Cerebellar cortex (tissue), 1 donor: ENCODE measurements at regions not wholly inside any gene's neighbourhood (a gene's known extent, or its start where the extent isn't known, plus 50 kb on each side); places are given as distances from the start of the nearest gene placed in this dataset.
A peak's percentile ranks its signal among the peaks of the same experiment; 100 is the strongest.
"Not testable (repeated sequence)": the region's sequence is repeated elsewhere in the genome, so short reads cannot be mapped to it uniquely, and the experiment has no call there.

Experiments used
- DNase-seq: peaks from one replicate; pipeline ENCODE4 v3.0.0-alpha.2; 2015; ENCODE audit warnings: low spot score

- no peak for DNase-seq
Observed at GRCh38 chr9:87333802-87334201, 163.9 kb upstream of the DAPK1 start.

GRCh38 chr9:87334366-87334765 is 163.3 kb upstream of the DAPK1 start:
- no peak for DNase-seq

- DNase-seq, result no peak
Observed at GRCh38 chr9:87336407-87336806, 161.3 kb upstream of the DAPK1 start.

GRCh38 chr9:87336914-87337333 is 160.7 kb upstream of the DAPK1 start:
- peak; percentile 78 for DNase-seq

GRCh38 chr9:87337335-87338087 is 160.2 kb upstream of the DAPK1 start:
- peak; percentile 10 for DNase-seq

GRCh38 chr9:87338088-87338989 is 159.3 kb upstream of the DAPK1 start:
- no peak for DNase-seq

GRCh38 chr9:87340391-87340790 is 157.3 kb upstream of the DAPK1 start:
- no peak for DNase-seq

- no peak for DNase-seq
Observed at GRCh38 chr9:87342743-87343142, 154.9 kb upstream of the DAPK1 start.

GRCh38 chr9:87343816-87344430 is 153.7 kb upstream of the DAPK1 start:
- peak; percentile 65 for DNase-seq

- peak; percentile 46 for DNase-seq
Observed at GRCh38 chr9:87346061-87346665, 151.5 kb upstream of the DAPK1 start.

- DNase-seq, result no peak
Observed at GRCh38 chr9:87350915-87351314, 146.8 kb upstream of the DAPK1 start.

- DNase-seq, result no peak
Observed at GRCh38 chr9:87353301-87353700, 144.4 kb upstream of the DAPK1 start.

- no peak for DNase-seq
Observed at GRCh38 chr9:87354147-87354546, 143.5 kb upstream of the DAPK1 start.

- no peak for DNase-seq
Observed at GRCh38 chr9:87357600-87357999, 140.1 kb upstream of the DAPK1 start.

GRCh38 chr9:87359264-87359663 is 138.4 kb upstream of the DAPK1 start:
- no peak for DNase-seq

- no peak for DNase-seq
Observed at GRCh38 chr9:87359958-87360601, 137.6 kb upstream of the DAPK1 start.

GRCh38 chr9:87370049-87370685 is 127.5 kb upstream of the DAPK1 start:
- DNase-seq, result no peak

- no peak for DNase-seq
Observed at GRCh38 chr9:87371795-87372355, 125.8 kb upstream of the DAPK1 start.

GRCh38 chr9:87372356-87372851 is 125.3 kb upstream of the DAPK1 start:
- no peak for DNase-seq

GRCh38 chr9:87374023-87374919 is 123.4 kb upstream of the DAPK1 start:
- DNase-seq, result not testable (repeated sequence)
